Suppressor macrophage (primary cell): ENCODE measurements at regions not wholly inside any gene's neighbourhood (a gene's known extent, or its start where the extent isn't known, plus 50 kb on each side); places are given as distances from the start of the nearest gene placed in this dataset.
A peak's percentile ranks its signal among the peaks of the same experiment; 100 is the strongest.

Source experiments
- DNase-seq, 4 experiments: peaks; one replicate each; pipeline ENCODE4 v3.0.0-alpha.2; 2020 to 2022

- no peak for DNase-seq
Measured at GRCh38 chr20:58138395-58138794, 90.1 kb downstream of the ANKRD60 start.

GRCh38 chr20:58137651-58138265, 90.7 kb downstream of the ANKRD60 start:
- DNase-seq = no peak

- no peak for DNase-seq
Measured at GRCh38 chr20:58137236-58137635, 91.2 kb downstream of the ANKRD60 start.

- no peak for DNase-seq
Measured at GRCh38 chr20:58136149-58136484, 92.3 kb downstream of the ANKRD60 start.

- no peak for DNase-seq
Measured at GRCh38 chr20:58135441-58136148, 92.9 kb downstream of the ANKRD60 start.

- no peak for DNase-seq
Measured at GRCh38 chr20:58133020-58133808, 95.2 kb downstream of the ANKRD60 start.

GRCh38 chr20:58131551-58132142, 96.8 kb downstream of the ANKRD60 start:
- DNase-seq = no peak

GRCh38 chr20:58131151-58131550, 97.3 kb downstream of the ANKRD60 start:
- DNase-seq = no peak

- no peak for DNase-seq
Measured at GRCh38 chr20:58130581-58130980, 97.9 kb downstream of the ANKRD60 start.

- no peak for DNase-seq
Measured at GRCh38 chr20:58130156-58130555, 98.3 kb downstream of the ANKRD60 start.

- no peak for DNase-seq
Measured at GRCh38 chr20:58129721-58130151, 98.7 kb downstream of the ANKRD60 start.

- no peak for DNase-seq
Measured at GRCh38 chr20:58128635-58129625, 99.5 kb downstream of the ANKRD60 start.

- no peak for DNase-seq
Measured at GRCh38 chr20:58127701-58128111, 100.7 kb downstream of the ANKRD60 start.

GRCh38 chr20:58125726-58126125, 102.7 kb downstream of the ANKRD60 start:
- DNase-seq = no peak

GRCh38 chr20:58117944-58118343, 110.5 kb downstream of the ANKRD60 start:
- no peak for DNase-seq

- no peak for DNase-seq
Measured at GRCh38 chr20:58116505-58116904, 111.9 kb downstream of the ANKRD60 start.

GRCh38 chr20:58113716-58114115, 114.7 kb downstream of the ANKRD60 start:
- DNase-seq = peak in 1 of 4 experiments; percentile 1

GRCh38 chr20:58112017-58112781, 116.3 kb downstream of the ANKRD60 start:
- DNase-seq = no peak

- DNase-seq = no peak
Measured at GRCh38 chr20:58111310-58112016, 117.0 kb downstream of the ANKRD60 start.

- no peak for DNase-seq
Measured at GRCh38 chr20:58109918-58110635, 118.4 kb downstream of the ANKRD60 start.
